ENCODE measurements at regions not wholly inside any gene's neighbourhood (a gene's known extent, or its start where the extent isn't known, plus 50 kb on each side); places are given as distances from the start of the nearest gene placed in this dataset.

DNA sequence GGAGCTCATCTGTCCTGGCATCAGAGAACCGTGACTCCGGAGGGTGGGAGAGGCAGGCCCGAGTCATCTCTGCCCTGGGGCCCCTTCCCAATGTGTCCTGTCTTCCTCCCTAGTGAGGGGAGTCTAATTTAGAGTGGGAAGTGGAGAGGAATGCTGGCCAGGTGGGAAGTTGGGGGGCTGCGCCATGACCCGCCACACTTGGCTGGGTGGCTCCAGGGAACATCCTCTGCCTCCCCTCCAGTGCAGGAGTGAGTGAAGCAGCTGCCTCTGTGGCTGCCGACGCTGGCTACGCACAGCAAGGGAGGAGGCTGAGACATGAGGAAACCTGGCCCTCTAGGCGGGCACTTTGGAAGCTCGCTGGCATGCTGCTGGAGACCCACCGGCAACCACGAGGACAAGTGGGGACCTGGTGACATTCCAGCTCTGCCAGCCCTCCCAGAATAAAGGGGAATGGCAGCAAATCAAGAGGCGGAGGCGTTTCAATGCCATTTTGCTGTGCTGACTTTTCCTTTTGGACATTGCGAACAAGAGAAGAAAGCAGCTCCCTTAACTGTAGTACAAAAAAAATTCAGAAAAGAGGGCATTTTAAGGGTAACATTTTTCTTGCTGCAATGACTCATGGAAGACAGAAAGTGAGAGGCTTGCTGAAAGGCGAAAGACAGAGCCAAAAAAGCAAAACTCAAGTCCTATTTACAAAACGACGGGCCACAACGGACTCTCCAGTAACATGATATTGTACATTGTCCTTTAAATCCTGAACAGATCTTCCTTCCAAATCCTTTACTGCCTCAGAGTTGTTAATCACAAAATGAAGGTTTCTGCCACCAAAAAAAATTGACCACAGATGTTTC lies 121.2 kb upstream of the PITRM1 start:
- TF ChIP-seq, protein P1, sequence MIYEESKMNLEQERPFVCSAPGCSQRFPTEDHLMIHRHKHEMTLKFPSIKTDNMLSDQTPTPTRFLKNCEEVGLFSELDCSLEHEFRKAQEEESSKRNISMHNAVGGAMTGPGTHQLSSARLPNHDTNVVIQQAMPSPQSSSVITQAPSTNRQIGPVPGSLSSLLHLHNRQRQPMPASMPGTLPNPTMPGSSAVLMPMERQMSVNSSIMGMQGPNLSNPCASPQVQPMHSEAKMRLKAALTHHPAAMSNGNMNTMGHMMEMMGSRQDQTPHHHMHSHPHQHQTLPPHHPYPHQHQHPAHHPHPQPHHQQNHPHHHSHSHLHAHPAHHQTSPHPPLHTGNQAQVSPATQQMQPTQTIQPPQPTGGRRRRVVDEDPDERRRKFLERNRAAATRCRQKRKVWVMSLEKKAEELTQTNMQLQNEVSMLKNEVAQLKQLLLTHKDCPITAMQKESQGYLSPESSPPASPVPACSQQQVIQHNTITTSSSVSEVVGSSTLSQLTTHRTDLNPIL (CRISPR knock-in tag; IDR thresholded peaks at IDR 0.05; ENCODE audit: low read depth) = no peak
- TF ChIP-seq ZFP30 (CRISPR knock-in tag; IDR thresholded peaks at IDR 0.05) (no peak), OSR1 (CRISPR knock-in tag; IDR thresholded peaks at IDR 0.05) (no peak), PPARA (CRISPR knock-in tag; IDR thresholded peaks at IDR 0.05; ENCODE audit: borderline replicate concordance) (no peak), CSDC2 (CRISPR knock-in tag; IDR thresholded peaks at IDR 0.05) (no peak), ZFP3 (CRISPR knock-in tag; IDR thresholded peaks at IDR 0.05) (no peak), ZNF565 (CRISPR knock-in tag; conservative IDR thresholded peaks at IDR 0.05; ENCODE audit: low read depth) (no peak)
- TF ChIP-seq, protein P2, sequence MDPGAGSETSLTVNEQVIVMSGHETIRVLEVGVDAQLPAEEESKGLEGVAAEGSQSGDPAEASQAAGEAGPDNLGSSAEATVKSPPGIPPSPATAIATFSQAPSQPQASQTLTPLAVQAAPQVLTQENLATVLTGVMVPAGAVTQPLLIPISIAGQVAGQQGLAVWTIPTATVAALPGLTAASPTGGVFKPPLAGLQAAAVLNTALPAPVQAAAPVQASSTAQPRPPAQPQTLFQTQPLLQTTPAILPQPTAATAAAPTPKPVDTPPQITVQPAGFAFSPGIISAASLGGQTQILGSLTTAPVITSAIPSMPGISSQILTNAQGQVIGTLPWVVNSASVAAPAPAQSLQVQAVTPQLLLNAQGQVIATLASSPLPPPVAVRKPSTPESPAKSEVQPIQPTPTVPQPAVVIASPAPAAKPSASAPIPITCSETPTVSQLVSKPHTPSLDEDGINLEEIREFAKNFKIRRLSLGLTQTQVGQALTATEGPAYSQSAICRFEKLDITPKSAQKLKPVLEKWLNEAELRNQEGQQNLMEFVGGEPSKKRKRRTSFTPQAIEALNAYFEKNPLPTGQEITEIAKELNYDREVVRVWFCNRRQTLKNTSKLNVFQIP (CRISPR knock-in tag; IDR thresholded peaks at IDR 0.05; ENCODE audit: borderline replicate concordance, low read depth) = no peak
